OCI-LY3 (cell line): ENCODE measurements at regions not wholly inside any gene's neighbourhood (a gene's known extent, or its start where the extent isn't known, plus 50 kb on each side); places are given as distances from the start of the nearest gene placed in this dataset.

Source experiments
- H2AFZ ChIP-seq: fragments of 200-600, 300-600 bp; shearing (Covaris generic); 2 replicates; pipeline ENCODE4 v1.6.0; 2014; ENCODE audit warnings: antibody characterized with exemption, low read depth, low read length
- H3K27ac ChIP-seq: fragments of 200-600, 300-600 bp; sonication (generic); 2 replicates; pipeline ENCODE4 v1.5.1; 2014; ENCODE audit warnings: mild to moderate bottlenecking, low read length, moderate library complexity, mixed read lengths
- H3K27me3 ChIP-seq: fragments of 200-600, 300-600 bp; sonication (generic); 2 replicates; pipeline ENCODE4 v1.6.1; 2014; ENCODE audit warnings: low read depth, low read length, mixed read lengths
- H3K36me3 ChIP-seq: fragments of 200-600, 300-600 bp; sonication (generic); replicated peaks from 2 replicates; pipeline ENCODE3; 2014; ENCODE audit warnings: low read depth, low read length, mixed read lengths
- H3K4me1 ChIP-seq: fragments of 300-600, 200-600 bp; sonication (generic); 2 replicates; pipeline ENCODE4 v1.6.1; 2014; ENCODE audit warnings: low read length, mixed read lengths
- H3K4me2 ChIP-seq: fragments of 200-600, 300-600 bp; sonication (generic); 2 replicates; pipeline ENCODE4 v1.6.1; 2014; ENCODE audit warnings: low read length, mixed read lengths
- H3K4me3 ChIP-seq: fragments of 300-600, 200-600 bp; sonication (generic); 2 replicates; pipeline ENCODE4 v1.5.1; 2014; ENCODE audit warnings: antibody characterized with exemption, mild to moderate bottlenecking, low read length, moderate library complexity
- H3K79me2 ChIP-seq: fragments of 300-600, 200-600 bp; shearing (Covaris generic); 2 replicates; pipeline ENCODE4 v1.6.1; 2014; ENCODE audit warnings: mild to moderate bottlenecking, low read length, mixed read lengths
- H3K9ac ChIP-seq: fragments of 300-600, 200-600 bp; shearing (Covaris generic); 2 replicates; pipeline ENCODE4 v1.6.0; 2014; ENCODE audit warnings: mild to moderate bottlenecking, low read length, moderate library complexity
- H3K9me3 ChIP-seq: fragments of 200-600, 300-600 bp; shearing (Covaris generic); 2 replicates; pipeline ENCODE4 v1.6.1; 2014; ENCODE audit warnings: low read length, mixed read lengths; ENCODE audit not compliant: insufficient read depth
- H4K20me1 ChIP-seq: fragments of 200-600, 300-600 bp; sonication (generic); 2 replicates; pipeline ENCODE4 v1.6.1; 2016; ENCODE audit warnings: low read length, mixed read lengths; ENCODE audit not compliant: insufficient read depth
- CTCF ChIP-seq: fragments of 200-600, 300-600 bp; sonication (generic); IDR thresholded peaks from 2 replicates; pipeline ENCODE4 v1.5.1; 2014; ENCODE audit warnings: antibody characterized with exemption, low read length, low read depth
- EZH2phosphoT487 ChIP-seq: fragments of 200-600 bp; shearing (Covaris generic); IDR thresholded peaks from 2 replicates; pipeline ENCODE4 v1.6.1; 2018; ENCODE audit warnings: antibody characterized with exemption, mixed run types, low read depth

GRCh38 chr13:75129331-75129730, 352.6 kb downstream of the TBC1D4 start:
- no peak overlapping the region for H3K9ac ChIP-seq
- TF ChIP-seq EZH2phosphoT487 (no peak), CTCF (no peak)
- H3K79me2 ChIP-seq = no peaks in the 10 kb centered on the region
- H3K27ac ChIP-seq = no peak overlapping the region
- H3K9me3 ChIP-seq = no peaks in the 10 kb centered on the region; the same call in 1 of the 2 replicates
- no peaks in the 10 kb centered on the region for H3K27me3 ChIP-seq
- no peak overlapping the region for H3K4me3 ChIP-seq
- H3K4me2 ChIP-seq = no peak overlapping the region
- no peaks in the 10 kb centered on the region for H4K20me1 ChIP-seq
- H3K4me1 ChIP-seq = no peaks in the 10 kb centered on the region
- H2AFZ ChIP-seq = no peak overlapping the region
- no peaks in the 10 kb centered on the region for H3K36me3 ChIP-seq

- H3K9ac ChIP-seq = no peak overlapping the region
- H3K27ac ChIP-seq = no peak overlapping the region
Measured at GRCh38 chr13:75124415-75124814, 357.6 kb downstream of the TBC1D4 start.

GRCh38 chr13:75123428-75123827, 358.5 kb downstream of the TBC1D4 start:
- no peaks in the 10 kb centered on the region for H3K4me1 ChIP-seq
- no peaks in the 10 kb centered on the region for H3K9me3 ChIP-seq
- H3K4me2 ChIP-seq = no peak overlapping the region
- H3K27ac ChIP-seq = no peak overlapping the region
- H3K9ac ChIP-seq = no peak overlapping the region
- no peaks in the 10 kb centered on the region for H3K79me2 ChIP-seq
- no peak overlapping the region for H2AFZ ChIP-seq
- H3K36me3 ChIP-seq = no peaks in the 10 kb centered on the region
- TF ChIP-seq CTCF = no peak
- no peak for TF ChIP-seq EZH2phosphoT487
- H4K20me1 ChIP-seq = no peaks in the 10 kb centered on the region
- no peaks in the 10 kb centered on the region for H3K27me3 ChIP-seq
- H3K4me3 ChIP-seq = no peak overlapping the region

More at GRCh38 chr13:75124415-75124814, 357.6 kb downstream of the TBC1D4 start:
- TF ChIP-seq CTCF (no peak), EZH2phosphoT487 (no peak)
- Histone ChIP-seq H2AFZ (no peak overlapping the region), H3K36me3 (no peaks in the 10 kb centered on the region), H3K79me2 (no peaks in the 10 kb centered on the region), H3K4me1 (no peaks in the 10 kb centered on the region), H4K20me1 (no peaks in the 10 kb centered on the region), H3K9me3 (no peaks in the 10 kb centered on the region), H3K27me3 (no peaks in the 10 kb centered on the region), H3K4me2 (no peak overlapping the region), H3K4me3 (no peak overlapping the region)

- H3K4me2 ChIP-seq = no peak overlapping the region
- TF ChIP-seq EZH2phosphoT487 (no peak), CTCF (no peak)
- H3K4me1 ChIP-seq = no peaks in the 10 kb centered on the region
- H3K4me3 ChIP-seq = no peak overlapping the region
- H3K36me3 ChIP-seq = no peaks in the 10 kb centered on the region
- H3K79me2 ChIP-seq = no peaks in the 10 kb centered on the region
- H3K9me3 ChIP-seq = no peaks in the 10 kb centered on the region
- H4K20me1 ChIP-seq = no peaks in the 10 kb centered on the region
- H3K27me3 ChIP-seq = no peaks in the 10 kb centered on the region
- H3K27ac ChIP-seq = no peak overlapping the region
- H3K9ac ChIP-seq = no peak overlapping the region
- no peak overlapping the region for H2AFZ ChIP-seq
Measured at GRCh38 chr13:75120085-75120484, 361.9 kb downstream of the TBC1D4 start.
